OCI-LY7 (cell line): ENCODE measurements at regions not wholly inside any gene's neighbourhood (a gene's known extent, or its start where the extent isn't known, plus 50 kb on each side); places are given as distances from the start of the nearest gene placed in this dataset.

Source experiments
- BruUV-seq: library from RNA; stranded (reverse); fragments of 400-500 nt; replicated peaks from 2 replicates; lab custom pipeline; 2021; lab: Mats Ljungman, UMichigan
- CTCF ChIA-PET: fragments of 300-600 bp; sonication (Branson Sonifier 250); formaldehyde crosslinking; loops from one replicate; lab custom pipeline; 2022; ENCODE audit warnings: antibody characterized with exemption; ENCODE audit not compliant: unreplicated experiment; lab: Charles Lee
- POLR2A ChIA-PET: fragments of 300-600 bp; sonication (Branson Sonifier 250); formaldehyde crosslinking; loops from one replicate; lab custom pipeline; 2022; ENCODE audit warnings: antibody characterized with exemption; lab: Charles Lee
- DNase-seq: peaks from one replicate; pipeline ENCODE4 v3.0.0-alpha.2; 2015; ENCODE audit warnings: low spot score
- H2AFZ ChIP-seq: fragments of 200-600 bp; sonication (generic), shearing (Covaris generic); 2 replicates; pipeline ENCODE4 v1.6.1; 2014; ENCODE audit warnings: mild to moderate bottlenecking, antibody characterized with exemption, low read length, moderate library complexity
- H3K27ac ChIP-seq: fragments of 200-600 bp; sonication (generic); 2 replicates; pipeline ENCODE4 v1.5.1; 2014; ENCODE audit warnings: mixed run types, low read depth, mild to moderate bottlenecking, moderate library complexity, low read length, inconsistent platforms; ENCODE audit not compliant: poor library complexity, severe bottlenecking
- H3K36me3 ChIP-seq: fragments of 200-600 bp; sonication (generic); 2 replicates; pipeline ENCODE4 v1.6.1; 2014; ENCODE audit warnings: mild to moderate bottlenecking, antibody characterized with exemption, low read length, moderate library complexity, mixed read lengths; ENCODE audit not compliant: insufficient read depth
- H3K4me1 ChIP-seq: fragments of 200-600 bp; sonication (generic); 2 replicates; pipeline ENCODE4 v1.5.1; 2014; ENCODE audit warnings: mild to moderate bottlenecking, low read length; ENCODE audit not compliant: insufficient read depth, poor library complexity, severe bottlenecking
- H3K4me2 ChIP-seq: fragments of 200-600 bp; sonication (generic); 2 replicates; pipeline ENCODE4 v1.6.1; 2014; ENCODE audit warnings: mild to moderate bottlenecking, low read length
- H3K4me3 ChIP-seq: fragments of 200-600 bp; sonication (generic); 2 replicates; pipeline ENCODE4 v1.5.1; 2014; ENCODE audit warnings: mild to moderate bottlenecking, low read depth, low read length; ENCODE audit not compliant: poor library complexity, severe bottlenecking
- H3K79me2 ChIP-seq: fragments of 200-600 bp; sonication (generic); 2 replicates; pipeline ENCODE4 v1.6.1; 2016; ENCODE audit warnings: low read depth, mild to moderate bottlenecking, low read length, moderate library complexity, mixed read lengths; ENCODE audit not compliant: insufficient read depth
- H3K9me2 ChIP-seq: fragments of 200-600 bp; sonication (generic); 2 replicates; pipeline ENCODE4 v1.6.1; 2016; ENCODE audit warnings: mild to moderate bottlenecking, low read length, mixed read lengths; ENCODE audit not compliant: insufficient read depth
- H3K9me3 ChIP-seq: fragments of 200-600 bp; sonication (generic); 2 replicates; pipeline ENCODE4 v1.6.1; 2014; ENCODE audit warnings: mild to moderate bottlenecking, mixed run types, low read length, mixed read lengths
- H4K20me1 ChIP-seq: fragments of 200-600 bp; sonication (generic); 2 replicates; pipeline ENCODE4 v1.6.1; 2014; ENCODE audit warnings: mild to moderate bottlenecking, antibody characterized with exemption, low read length, moderate library complexity, mixed read lengths; ENCODE audit not compliant: insufficient read depth
- CTCF ChIP-seq: fragments of 200-600 bp; sonication (generic); conservative IDR thresholded peaks from 2 replicates; pipeline ENCODE4 v1.5.1; 2014; ENCODE audit warnings: mild to moderate bottlenecking, antibody characterized with exemption, low read length, moderate library complexity, mixed read lengths
- EZH2phosphoT487 ChIP-seq: fragments of 200-600 bp; sonication (generic); IDR thresholded peaks from 2 replicates; pipeline ENCODE4 v1.6.1; 2018; ENCODE audit warnings: low read depth, borderline replicate concordance, mild to moderate bottlenecking, mixed run types, antibody characterized with exemption, low read length, moderate library complexity, mixed read lengths
- intact Hi-C: fragments of 100-400 bp; cut with micrococcal nuclease; formaldehyde crosslinking; loops from one replicate; pipeline ENCODE4 v1.10.0; 2022; ENCODE audit not compliant: unreplicated experiment

GRCh38 chr12:18192119-18192518 is 69.2 kb upstream of the PIK3C2G start:
- intact Hi-C loops, result no loop called here
- Histone ChIP-seq H3K9me2 (no peaks in the 10 kb centered on the region), H3K79me2 (no peaks in the 10 kb centered on the region), H3K9me3 (no peaks in the 10 kb centered on the region), H3K27ac (no peak overlapping the region), H3K4me1 (no peaks in the 10 kb centered on the region), H4K20me1 (no peaks in the 10 kb centered on the region), H3K4me2 (no peak overlapping the region), H3K4me3 (no peak overlapping the region), H3K36me3 (no peaks in the 10 kb centered on the region), H2AFZ (no peak overlapping the region)
- TF ChIP-seq CTCF (no peak), EZH2phosphoT487 (no peak)
- ChIA-PET POLR2A (interaction anchor here (0.6 kb wide), 1 partner anchor 191 kb away, joined by 3 read pairs; no protein-coding TSS in a partner anchor), CTCF (no interaction called here)
- BruUV-seq, result no TSS peak
- no peak for DNase-seq

DNA sequence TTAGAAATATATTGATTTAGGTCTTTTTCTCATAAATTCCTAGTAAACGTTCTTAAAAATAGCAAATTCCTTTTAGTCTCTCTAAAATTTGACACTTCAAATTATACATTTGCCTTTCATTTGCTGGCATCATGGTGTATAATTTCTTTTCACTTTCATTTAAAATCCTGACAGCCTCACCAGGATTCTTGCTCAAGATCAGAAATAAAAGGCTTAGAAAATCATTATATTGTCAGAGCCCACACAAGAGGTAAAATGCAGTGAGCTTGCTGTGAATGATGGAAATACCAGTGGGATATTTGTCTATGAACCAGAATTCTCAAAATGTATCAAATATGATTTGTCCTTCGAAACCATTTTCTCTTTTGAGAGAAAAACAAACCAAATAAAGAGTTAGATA is 78.2 kb upstream of the PIK3C2G start:
- H3K9me2 ChIP-seq, result no peaks in the 10 kb centered on the region
- H4K20me1 ChIP-seq, result no peaks in the 10 kb centered on the region
- CTCF ChIA-PET, result no interaction called here
- DNase-seq, result no peak
- BruUV-seq, result no TSS peak
- H3K79me2 ChIP-seq, result no peaks in the 10 kb centered on the region
- no peaks in the 10 kb centered on the region for H3K9me3 ChIP-seq
- no peak for TF ChIP-seq CTCF
- no peak overlapping the region for H3K4me3 ChIP-seq
- no peak overlapping the region for H2AFZ ChIP-seq
- POLR2A ChIA-PET, result no interaction called here
- no peak overlapping the region for H3K27ac ChIP-seq
- no peaks in the 10 kb centered on the region for H3K4me1 ChIP-seq
- H3K36me3 ChIP-seq, result no peaks in the 10 kb centered on the region
- intact Hi-C loops, result no loop called here
- no peak overlapping the region for H3K4me2 ChIP-seq

DNA sequence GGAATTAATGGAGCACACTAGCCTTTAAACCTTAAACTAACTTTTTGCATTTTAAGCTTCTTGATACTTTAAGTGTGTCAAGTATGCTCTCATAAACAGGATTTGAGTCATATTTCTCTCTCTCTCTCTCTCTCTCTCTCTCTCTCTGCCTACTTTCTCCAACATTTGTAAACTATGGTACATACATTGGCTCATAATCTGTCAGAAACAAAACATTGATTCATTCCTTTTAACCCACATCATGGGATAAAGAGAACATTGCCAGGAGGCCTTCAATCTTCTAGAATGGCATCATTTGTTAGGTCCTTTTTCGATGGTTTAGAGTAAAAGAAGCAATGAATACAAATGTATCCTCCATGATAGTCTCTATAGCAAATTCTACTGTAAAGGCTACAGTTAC is 81.6 kb upstream of the RERGL start:
- Histone ChIP-seq H3K4me3 (no peak overlapping the region), H3K9me2 (no peaks in the 10 kb centered on the region), H3K79me2 (no peaks in the 10 kb centered on the region), H2AFZ (no peak overlapping the region), H3K27ac (no peak overlapping the region), H3K36me3 (no peaks in the 10 kb centered on the region), H4K20me1 (no peaks in the 10 kb centered on the region), H3K4me1 (no peaks in the 10 kb centered on the region), H3K9me3 (no peaks in the 10 kb centered on the region), H3K4me2 (no peak overlapping the region)
- intact Hi-C loops, result no loop called here
- POLR2A ChIA-PET, result interaction anchor here (0.7 kb wide), 2 partner anchors 691 to 1122 kb away, joined by 3 to 4 read pairs; no protein-coding TSS in a partner anchor
- BruUV-seq, result no TSS peak
- CTCF ChIA-PET, result no interaction called here
- TF ChIP-seq EZH2phosphoT487 (no peak), CTCF (no peak)
- no peak for DNase-seq
